ENCODE measurements at regions not wholly inside any gene's neighbourhood (a gene's known extent, or its start where the extent isn't known, plus 50 kb on each side); places are given as distances from the start of the nearest gene placed in this dataset.

DNA sequence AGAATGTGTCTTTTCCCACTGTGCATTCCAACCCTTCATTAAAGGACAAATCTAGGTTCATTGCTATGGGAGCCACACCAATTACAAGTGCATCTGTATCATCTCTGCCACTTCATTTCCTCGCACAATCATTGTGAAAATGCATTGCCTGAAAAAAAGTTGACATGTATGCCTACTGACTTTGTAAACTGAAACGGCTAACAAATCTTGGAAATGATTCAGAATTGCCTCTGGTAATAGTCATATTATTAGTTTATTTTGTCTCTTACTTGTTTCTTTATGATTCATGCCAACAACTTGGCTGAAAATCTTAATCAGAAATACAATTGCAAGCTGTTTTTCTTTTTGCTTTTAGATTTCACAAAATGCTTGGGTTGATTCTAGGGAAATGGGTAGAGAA lies 497.1 kb downstream of the ZIC1 start:
- TF ChIP-seq, protein P1, sequence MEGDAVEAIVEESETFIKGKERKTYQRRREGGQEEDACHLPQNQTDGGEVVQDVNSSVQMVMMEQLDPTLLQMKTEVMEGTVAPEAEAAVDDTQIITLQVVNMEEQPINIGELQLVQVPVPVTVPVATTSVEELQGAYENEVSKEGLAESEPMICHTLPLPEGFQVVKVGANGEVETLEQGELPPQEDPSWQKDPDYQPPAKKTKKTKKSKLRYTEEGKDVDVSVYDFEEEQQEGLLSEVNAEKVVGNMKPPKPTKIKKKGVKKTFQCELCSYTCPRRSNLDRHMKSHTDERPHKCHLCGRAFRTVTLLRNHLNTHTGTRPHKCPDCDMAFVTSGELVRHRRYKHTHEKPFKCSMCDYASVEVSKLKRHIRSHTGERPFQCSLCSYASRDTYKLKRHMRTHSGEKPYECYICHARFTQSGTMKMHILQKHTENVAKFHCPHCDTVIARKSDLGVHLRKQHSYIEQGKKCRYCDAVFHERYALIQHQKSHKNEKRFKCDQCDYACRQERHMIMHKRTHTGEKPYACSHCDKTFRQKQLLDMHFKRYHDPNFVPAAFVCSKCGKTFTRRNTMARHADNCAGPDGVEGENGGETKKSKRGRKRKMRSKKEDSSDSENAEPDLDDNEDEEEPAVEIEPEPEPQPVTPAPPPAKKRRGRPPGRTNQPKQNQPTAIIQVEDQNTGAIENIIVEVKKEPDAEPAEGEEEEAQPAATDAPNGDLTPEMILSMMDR (IDR thresholded peaks at IDR 0.05) = no peak
- no peak for TF ChIP-seq POLR2A (IDR thresholded peaks at IDR 0.05)
